Loucy (cell line): ENCODE measurements at regions not wholly inside any gene's neighbourhood (a gene's known extent, or its start where the extent isn't known, plus 50 kb on each side); places are given as distances from the start of the nearest gene placed in this dataset.

Source experiments
- H2AFZ ChIP-seq: fragments of 200-600 bp; sonication (generic); 2 replicates; pipeline ENCODE4 v1.6.0; 2016; ENCODE audit warnings: antibody characterized with exemption, mild to moderate bottlenecking, low read length, moderate library complexity
- H3F3A ChIP-seq: fragments of 200-600 bp; 2 replicates; pipeline ENCODE4 v1.6.0; 2016; ENCODE audit warnings: antibody characterized with exemption, low read depth, mild to moderate bottlenecking
- H3K27me3 ChIP-seq: fragments of 200-600 bp; sonication (generic); 2 replicates; pipeline ENCODE4 v1.6.1; 2014; ENCODE audit warnings: low read length, mild to moderate bottlenecking; ENCODE audit not compliant: insufficient read depth, poor library complexity, severe bottlenecking
- H3K36me3 ChIP-seq: fragments of 200-600 bp; sonication (generic); 2 replicates; pipeline ENCODE4 v1.6.1; 2016; ENCODE audit warnings: low read length; ENCODE audit not compliant: insufficient read depth
- H3K4me1 ChIP-seq: fragments of 200-600 bp; sonication (generic); 2 replicates; pipeline ENCODE4 v1.5.1; 2014; ENCODE audit warnings: low read length, mild to moderate bottlenecking; ENCODE audit not compliant: insufficient read depth, poor library complexity, severe bottlenecking
- H3K4me2 ChIP-seq: fragments of 200-600 bp; sonication (generic); 2 replicates; pipeline ENCODE4 v1.6.0; 2014; ENCODE audit warnings: antibody characterized with exemption, low read length, low read depth, mild to moderate bottlenecking; ENCODE audit not compliant: poor library complexity, severe bottlenecking
- H3K4me3 ChIP-seq: fragments of 200-600 bp; sonication (generic); 2 replicates; pipeline ENCODE4 v1.5.1; 2014; ENCODE audit warnings: low read length, mild to moderate bottlenecking, mixed read lengths; ENCODE audit not compliant: poor library complexity, severe bottlenecking
- H3K79me2 ChIP-seq: fragments of 200-600 bp; sonication (generic); 2 replicates; pipeline ENCODE4 v1.6.1; 2014; ENCODE audit warnings: low read length; ENCODE audit not compliant: insufficient read depth
- H3K9ac ChIP-seq: fragments of 200-600 bp; sonication (generic); 2 replicates; pipeline ENCODE4 v1.6.0; 2014; ENCODE audit warnings: mild to moderate bottlenecking, low read depth, low read length, moderate library complexity; ENCODE audit not compliant: poor library complexity, severe bottlenecking
- H3K9me2 ChIP-seq: fragments of 200-600 bp; sonication (generic); replicated peaks from 2 replicates; pipeline ENCODE4 v1.6.1; 2016; ENCODE audit warnings: low read depth, low read length, mixed read lengths
- H3K9me3 ChIP-seq: fragments of 200-600 bp; sonication (generic); 2 replicates; pipeline ENCODE4 v1.6.1; 2014; ENCODE audit warnings: mild to moderate bottlenecking, antibody characterized with exemption, low read length, low read depth; ENCODE audit not compliant: insufficient read depth
- H4K20me1 ChIP-seq: fragments of 200-600 bp; sonication (generic); 2 replicates; pipeline ENCODE4 v1.6.0; 2014; ENCODE audit warnings: antibody characterized with exemption, low read length, mild to moderate bottlenecking; ENCODE audit not compliant: insufficient read depth, poor library complexity, severe bottlenecking
- CTCF ChIP-seq: fragments of 200-600 bp; sonication (generic); conservative IDR thresholded peaks from 2 replicates; pipeline ENCODE4 v1.5.1; 2014; ENCODE audit warnings: mild to moderate bottlenecking, antibody characterized with exemption, low read length
- EZH2phosphoT487 ChIP-seq: fragments of 200-600 bp; IDR thresholded peaks from 2 replicates; pipeline ENCODE4 v1.6.1; 2018; ENCODE audit warnings: antibody characterized with exemption, mild to moderate bottlenecking, moderate library complexity, borderline replicate concordance

- 0 out of 2 replicates have a peak, but pooled peaks cover 4% of the 10 kb centered on the region for H3K9me3 ChIP-seq
- H3K4me2 ChIP-seq, result no peak overlapping the region
- H3K4me3 ChIP-seq, result no peak overlapping the region
- no peaks in the 10 kb centered on the region for H3K36me3 ChIP-seq
- H4K20me1 ChIP-seq, result no peaks in the 10 kb centered on the region
- no peaks in the 10 kb centered on the region for H3K79me2 ChIP-seq
- TF ChIP-seq CTCF (no peak), EZH2phosphoT487 (no peak)
- H3K9ac ChIP-seq, result no peak overlapping the region
- no peaks in the 10 kb centered on the region for H3K9me2 ChIP-seq
- no peaks in the 10 kb centered on the region for H3F3A ChIP-seq
- H3K27me3 ChIP-seq, result no peaks in the 10 kb centered on the region
- H2AFZ ChIP-seq, result no peak overlapping the region
- H3K4me1 ChIP-seq, result no peaks in the 10 kb centered on the region
These were observed 212.6 kb downstream of the ACKR3 start for GRCh38 chr2:236781933-236782816.

- H3F3A ChIP-seq, result no peaks in the 10 kb centered on the region
- H3K27me3 ChIP-seq, result no peaks in the 10 kb centered on the region
- no peak overlapping the region for H3K9ac ChIP-seq
- TF ChIP-seq EZH2phosphoT487, result no peak
- TF ChIP-seq CTCF, result no peak
- H3K79me2 ChIP-seq, result no peaks in the 10 kb centered on the region
- H3K4me3 ChIP-seq, result no peak overlapping the region
- H3K4me2 ChIP-seq, result no peak overlapping the region
- 0 out of 2 replicates have a peak, but pooled peaks cover 4% of the 10 kb centered on the region for H3K9me3 ChIP-seq
- H2AFZ ChIP-seq, result no peak overlapping the region
- H3K4me1 ChIP-seq, result no peaks in the 10 kb centered on the region
- H4K20me1 ChIP-seq, result no peaks in the 10 kb centered on the region
- H3K36me3 ChIP-seq, result no peaks in the 10 kb centered on the region
- no peaks in the 10 kb centered on the region for H3K9me2 ChIP-seq
These were observed 213.3 kb downstream of the ACKR3 start for GRCh38 chr2:236782938-236783337.

- no peaks in the 10 kb centered on the region for H3F3A ChIP-seq
- no peaks in the 10 kb centered on the region for H4K20me1 ChIP-seq
- H3K36me3 ChIP-seq, result no peaks in the 10 kb centered on the region
- 0 out of 2 replicates have a peak, but pooled peaks cover 4% of the 10 kb centered on the region for H3K9me3 ChIP-seq
- no peaks in the 10 kb centered on the region for H3K9me2 ChIP-seq
- H3K27me3 ChIP-seq, result no peaks in the 10 kb centered on the region
- no peak overlapping the region for H3K9ac ChIP-seq
- H3K4me2 ChIP-seq, result no peak overlapping the region
- H3K4me1 ChIP-seq, result no peaks in the 10 kb centered on the region
- H3K79me2 ChIP-seq, result no peaks in the 10 kb centered on the region
- TF ChIP-seq CTCF (no peak), EZH2phosphoT487 (no peak)
- H3K4me3 ChIP-seq, result no peak overlapping the region
- H2AFZ ChIP-seq, result no peak overlapping the region
These were observed 213.9 kb downstream of the ACKR3 start for GRCh38 chr2:236783417-236784020.
